HG03060 (cell line): ENCODE measurements at regions not wholly inside any gene's neighbourhood (a gene's known extent, or its start where the extent isn't known, plus 50 kb on each side); places are given as distances from the start of the nearest gene placed in this dataset.

Experiments
- ATAC-seq: cut with Tn5 transposase; IDR thresholded peaks from one replicate; pipeline ENCODE4 v1.9.1; 2021; ENCODE audit warnings: low read depth, moderate number of reproducible peaks; ENCODE audit not compliant: unreplicated experiment

DNA sequence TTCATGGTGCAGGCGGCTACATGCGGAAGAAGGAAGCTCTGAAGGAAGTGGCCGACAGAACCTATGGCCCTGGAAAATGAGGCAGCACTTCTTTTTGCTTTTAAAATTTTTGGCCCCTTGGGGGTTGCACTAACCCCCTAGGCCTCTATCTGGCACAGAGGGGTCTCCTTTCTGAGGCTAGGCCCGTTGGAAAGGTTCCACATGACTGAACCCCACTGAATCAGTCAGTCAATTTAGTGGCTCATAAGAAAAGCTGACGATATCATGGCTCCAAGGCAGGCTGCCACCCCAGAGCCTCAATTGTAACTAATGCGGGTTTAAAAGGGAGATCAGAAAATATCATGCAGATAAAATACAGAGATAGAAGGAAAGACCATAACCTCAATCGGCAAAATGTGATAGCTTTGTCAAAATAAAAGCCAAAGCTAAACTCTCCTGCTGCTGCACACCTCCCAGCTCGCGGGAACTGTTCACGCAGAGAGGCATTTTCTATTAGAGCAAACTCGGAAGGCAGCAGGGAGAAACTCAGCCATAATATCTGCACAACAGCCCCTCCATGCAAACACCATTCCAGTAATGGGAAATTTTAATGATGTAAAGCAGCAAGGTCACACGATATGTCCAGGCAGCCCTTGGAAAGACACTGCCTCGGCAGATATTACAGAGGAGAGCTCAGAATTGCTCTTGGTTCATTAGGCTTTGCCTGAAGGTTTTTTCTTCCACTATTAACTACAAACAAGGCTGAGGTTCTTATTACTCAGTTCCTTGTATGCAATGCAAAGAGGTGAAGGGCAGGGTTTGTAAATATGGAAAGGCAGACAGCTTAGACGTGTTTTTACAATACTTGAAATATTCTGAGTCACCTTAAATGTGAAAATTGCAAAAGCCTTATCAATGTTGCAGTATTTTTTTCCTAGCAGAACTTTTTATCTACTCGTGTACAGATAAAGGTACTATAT, 200.4 kb upstream of the PMFBP1 start:
- no peak for ATAC-seq

DNA sequence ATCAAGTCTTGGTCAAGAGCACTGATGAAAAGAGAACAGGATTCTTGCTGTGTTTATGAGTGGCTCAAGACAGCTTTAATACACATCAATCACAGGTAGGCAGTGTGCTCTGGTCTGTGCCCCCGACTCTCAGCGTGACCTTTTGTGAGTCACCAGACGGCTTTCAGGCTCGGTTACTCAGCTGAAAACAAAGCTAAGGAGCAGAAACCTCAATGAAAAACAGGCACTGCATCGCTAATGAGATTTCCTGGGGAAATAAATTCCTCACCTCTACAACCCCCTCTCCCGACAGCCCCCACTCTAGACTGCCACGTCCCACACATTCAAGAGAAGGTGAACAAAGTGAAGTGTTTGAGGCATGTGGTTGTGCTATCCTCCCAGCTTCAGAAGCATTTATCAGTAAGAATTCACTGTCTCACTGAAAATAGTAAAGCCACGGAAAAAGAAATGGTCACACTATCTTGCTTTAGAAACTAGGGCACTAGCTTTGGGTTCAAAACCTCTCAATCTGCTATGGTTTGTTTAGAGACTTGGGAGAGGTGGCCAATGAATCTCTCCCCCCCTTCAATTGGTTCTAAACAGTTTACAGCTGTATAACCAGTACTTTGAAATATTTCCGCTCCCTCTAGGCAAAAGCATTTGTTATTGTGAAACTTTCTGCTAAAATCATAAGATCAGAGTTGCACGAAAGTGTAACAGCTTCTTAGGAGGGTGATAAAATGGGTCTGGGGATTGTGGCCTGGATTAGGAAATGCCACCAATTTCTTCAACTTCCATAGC, 199.5 kb upstream of the PMFBP1 start:
- ATAC-seq = no peak

DNA sequence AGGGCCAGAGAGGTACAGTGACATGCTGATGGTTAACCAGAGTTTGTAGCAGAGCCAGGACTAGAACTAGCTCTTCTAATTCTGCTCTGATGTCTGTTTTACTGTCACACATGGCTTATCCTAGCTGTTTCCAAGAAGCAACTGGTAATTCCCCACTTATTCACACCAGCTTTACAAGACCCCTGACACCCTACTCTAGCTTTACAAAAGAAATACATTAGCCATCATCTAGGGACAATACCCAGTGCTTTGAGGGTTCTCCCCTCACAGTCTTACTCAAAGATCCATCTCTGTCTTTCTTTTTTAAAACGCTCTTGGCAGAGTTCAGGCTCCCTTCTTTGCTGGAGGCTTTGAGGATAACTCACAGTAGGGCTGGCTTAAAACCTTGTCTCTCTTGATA, 197.3 kb upstream of the PMFBP1 start:
- ATAC-seq = no peak

DNA sequence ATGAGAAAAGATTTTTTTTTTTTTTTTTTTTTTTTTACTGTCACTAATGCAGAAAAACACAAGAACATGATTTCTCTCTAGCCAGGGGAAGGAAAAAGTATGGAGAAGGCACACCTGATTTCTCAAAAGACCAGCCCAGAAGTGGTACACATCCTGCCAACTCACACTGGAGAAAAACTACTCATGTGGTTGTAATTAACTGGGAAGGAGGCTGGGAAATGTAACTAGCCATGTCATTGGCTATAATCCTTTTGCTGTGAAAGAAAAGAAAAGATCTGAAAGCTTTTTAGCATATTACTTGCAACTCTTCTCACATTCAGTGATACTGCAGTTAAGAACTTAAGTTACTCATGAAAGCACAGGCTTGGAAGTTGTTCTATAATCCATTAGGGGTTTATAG, 195.9 kb upstream of the PMFBP1 start:
- no peak for ATAC-seq

GRCh38 chr16:72362973-72363372, 191.0 kb upstream of the PMFBP1 start:
- no peak for ATAC-seq

GRCh38 chr16:72362476-72362875, 190.5 kb upstream of the PMFBP1 start:
- no peak for ATAC-seq

DNA sequence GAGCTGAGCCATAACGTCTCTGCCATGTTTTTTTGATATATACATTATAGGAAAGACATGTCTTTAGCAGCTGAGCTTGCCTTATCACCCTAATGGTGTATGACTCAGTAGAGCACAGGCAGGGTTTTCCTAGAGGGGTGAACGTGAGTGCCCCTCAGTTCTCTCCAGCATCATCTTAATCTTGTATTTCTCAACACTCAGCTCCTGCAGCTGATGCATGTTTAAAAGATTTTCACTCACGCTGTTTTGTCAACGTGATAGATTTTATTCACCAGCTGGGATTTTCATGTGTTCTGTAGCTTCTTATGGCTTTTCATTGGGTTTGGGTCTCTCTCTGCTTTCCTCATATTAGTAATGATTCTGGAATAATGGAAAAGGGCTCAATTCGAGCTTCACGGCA, 186.0 kb upstream of the PMFBP1 start:
- ATAC-seq = no peak

DNA sequence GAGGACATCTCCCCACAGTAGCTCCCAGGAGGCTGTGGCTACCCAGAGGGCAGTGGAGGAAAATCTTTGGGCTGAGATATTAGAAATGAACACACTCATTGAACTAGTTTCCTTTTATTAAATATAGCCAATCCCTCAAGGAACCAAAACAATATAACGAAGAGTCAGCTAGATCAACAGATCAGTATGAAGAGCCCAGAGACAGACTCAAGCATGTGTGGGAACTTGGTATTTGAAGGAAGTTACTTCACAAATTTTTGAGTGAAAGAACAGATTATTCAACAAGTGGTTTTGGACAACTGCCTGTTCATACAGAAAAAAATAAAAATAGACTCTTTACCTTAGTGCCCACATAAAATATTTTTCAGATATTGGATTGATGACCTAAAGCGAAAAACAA, 183.6 kb upstream of the PMFBP1 start:
- no peak for ATAC-seq

DNA sequence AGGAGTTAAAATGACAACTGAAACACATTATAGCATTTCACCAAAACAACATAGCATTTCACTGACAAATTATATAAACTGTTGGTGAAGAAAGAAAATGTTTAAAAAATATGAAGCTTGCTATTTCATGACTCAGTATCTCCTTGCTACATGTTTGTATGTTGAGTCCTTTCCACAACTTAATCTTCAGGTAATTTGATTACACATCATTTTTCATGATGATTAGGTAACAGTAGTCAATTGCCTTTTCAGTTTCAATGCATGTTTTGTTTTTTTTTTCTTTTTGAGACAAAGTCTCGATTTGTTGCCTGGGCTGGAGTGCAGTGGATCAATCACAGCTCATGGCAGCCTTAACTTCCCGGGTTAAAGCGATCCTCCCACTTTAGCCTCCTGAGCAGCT, 177.8 kb upstream of the PMFBP1 start:
- ATAC-seq = no peak

GRCh38 chr16:72332926-72333325, 161.0 kb upstream of the PMFBP1 start:
- ATAC-seq = no peak

- ATAC-seq = no peak
These were observed 152.6 kb upstream of the PMFBP1 start for GRCh38 chr16:72324578-72324977.

DNA sequence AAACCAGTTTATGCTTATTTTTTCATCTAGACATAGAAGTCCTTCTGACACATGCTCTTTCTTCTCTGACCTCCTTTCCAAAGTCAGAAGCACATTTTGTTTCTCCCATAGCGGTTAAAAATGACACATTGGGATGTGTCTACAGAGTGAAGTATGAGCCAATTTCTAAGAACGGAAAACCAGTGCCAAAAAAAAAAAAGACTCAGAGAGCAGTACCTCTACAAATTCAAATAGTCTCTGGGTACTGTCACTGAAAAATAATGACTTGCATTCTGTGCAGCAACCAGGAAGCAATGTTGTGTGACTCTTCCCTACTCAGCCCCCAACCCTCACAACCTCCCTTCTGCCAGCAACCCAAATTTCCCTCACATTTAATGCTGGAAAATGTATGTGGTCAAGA, 145.5 kb upstream of the PMFBP1 start:
- no peak for ATAC-seq

DNA sequence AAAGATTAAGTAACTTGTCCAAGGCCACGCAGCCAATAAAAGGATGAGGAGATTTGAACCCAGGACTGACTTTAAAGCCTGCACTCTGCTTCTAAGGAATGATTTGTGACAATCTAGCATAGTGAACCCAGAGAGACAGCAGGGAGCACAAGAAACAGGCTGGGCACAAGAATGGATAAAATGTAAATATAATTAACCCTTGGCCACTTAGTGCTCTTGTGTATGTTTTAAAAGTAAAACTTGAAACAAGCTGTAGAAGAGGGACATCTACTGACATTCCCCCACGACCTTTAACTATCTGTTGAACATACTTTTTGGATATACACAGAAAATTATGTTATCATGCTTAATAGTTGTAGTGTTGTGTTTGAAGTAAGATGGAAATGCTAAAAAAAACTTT, 141.9 kb upstream of the PMFBP1 start:
- no peak for ATAC-seq

GRCh38 chr16:72312828-72313227, 140.9 kb upstream of the PMFBP1 start:
- no peak for ATAC-seq

GRCh38 chr16:72311426-72311825, 139.5 kb upstream of the PMFBP1 start:
- ATAC-seq = no peak

GRCh38 chr16:72309001-72309400, 137.0 kb upstream of the PMFBP1 start:
- no peak for ATAC-seq

GRCh38 chr16:72308396-72308795, 136.4 kb upstream of the PMFBP1 start:
- ATAC-seq = no peak

GRCh38 chr16:72302332-72302731, 130.4 kb upstream of the PMFBP1 start:
- no peak for ATAC-seq

- ATAC-seq = no peak
These were observed 129.7 kb upstream of the PMFBP1 start for GRCh38 chr16:72301523-72302236.

- no peak for ATAC-seq
These were observed 128.9 kb upstream of the PMFBP1 start for GRCh38 chr16:72300892-72301291.

GRCh38 chr16:72299684-72300243, 127.8 kb upstream of the PMFBP1 start:
- no peak for ATAC-seq
